Lower leg skin (tissue), 4 donors: ENCODE measurements at regions not wholly inside any gene's neighbourhood (a gene's known extent, or its start where the extent isn't known, plus 50 kb on each side); places are given as distances from the start of the nearest gene placed in this dataset.

ENCODE experiments used
- DNase-seq, 2 donors: peaks; one replicate each; pipeline ENCODE4 v3.0.0-alpha.2; 2019; ENCODE audit warnings: low spot score in 2 of 2
- H3K4me3 ChIP-seq: fragments of 200-600 bp; sonication (generic); 2 replicates; pipeline ENCODE4 v1.5.1; 2017; ENCODE audit warnings: mild to moderate bottlenecking, low read depth; ENCODE audit not compliant: poor library complexity, severe bottlenecking
- CTCF ChIP-seq, 3 donors: fragments of 450-650 bp; IDR thresholded peaks; one replicate each; pipeline ENCODE4 v1.5.1; 2016; ENCODE audit warnings: antibody characterized with exemption in 3 of 3, mild to moderate bottlenecking in 3 of 3, moderate library complexity in 2 of 3
- POLR2A ChIP-seq, 2 donors: fragments of 450-650 bp; IDR thresholded peaks; one replicate each; pipeline ENCODE4 v1.6.1; 2016 to 2017; ENCODE audit warnings: antibody characterized with exemption in 2 of 2, mild to moderate bottlenecking in 1 of 2, moderate library complexity in 1 of 2
- WGBS, 2 donors: methylation state at CpG; one replicate each; pipeline ENCODE4 v1.1.5; 2018; 5-methylcytosine and 5-hydroxymethylcytosine counted together
- intact Hi-C: fragments of 100-400 bp; cut with DNase I; formaldehyde crosslinking; loops from one replicate; pipeline ENCODE4 v1.15.0; 2023; ENCODE audit warnings: low total_unique reads

DNA sequence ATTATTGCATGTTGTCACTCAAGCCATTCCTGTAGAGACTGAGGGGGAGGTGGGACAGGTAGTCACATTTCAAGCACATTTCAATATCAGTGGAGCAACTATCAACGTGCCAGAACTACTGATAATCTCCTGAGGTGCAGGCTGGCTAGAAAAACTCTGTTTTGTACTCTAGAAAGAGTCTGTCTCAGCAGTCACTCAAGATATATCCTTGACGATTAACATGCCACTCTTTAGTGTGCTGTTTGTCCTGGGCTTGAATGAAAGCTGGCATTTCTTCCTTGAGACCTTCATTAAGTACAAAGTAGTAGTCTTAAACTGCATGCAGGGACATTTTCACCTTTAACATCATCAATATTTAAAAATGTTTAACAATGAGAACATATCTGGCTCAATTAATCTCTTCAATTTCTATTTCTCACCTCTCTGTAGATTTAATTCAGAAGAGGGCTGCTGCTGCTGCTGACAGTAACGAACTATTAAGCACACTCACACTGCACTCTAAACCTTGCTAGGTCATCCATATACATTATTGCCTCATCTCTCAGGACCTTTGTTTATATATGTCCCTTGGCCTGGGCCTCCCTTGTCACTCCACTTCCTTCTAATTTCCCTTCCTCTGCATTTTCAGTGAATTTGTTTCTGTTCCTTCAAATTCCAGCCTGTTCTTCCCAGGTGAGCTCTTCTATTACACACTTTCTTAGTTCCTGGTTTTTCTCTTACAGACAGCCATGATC is 412.0 kb downstream of the HAPSTR1 start:
- no peak for TF ChIP-seq CTCF (IDR thresholded peaks at IDR 0.05)
- no peak for TF ChIP-seq POLR2A (IDR thresholded peaks at IDR 0.05)
- WGBS, 2 donors, result 53 to 57% methylated on average over 3 of the region's 3 CpGs
- DNase-seq, result no peak
- intact Hi-C loops, result no loop called here
- no peak overlapping the region for H3K4me3 ChIP-seq

DNA sequence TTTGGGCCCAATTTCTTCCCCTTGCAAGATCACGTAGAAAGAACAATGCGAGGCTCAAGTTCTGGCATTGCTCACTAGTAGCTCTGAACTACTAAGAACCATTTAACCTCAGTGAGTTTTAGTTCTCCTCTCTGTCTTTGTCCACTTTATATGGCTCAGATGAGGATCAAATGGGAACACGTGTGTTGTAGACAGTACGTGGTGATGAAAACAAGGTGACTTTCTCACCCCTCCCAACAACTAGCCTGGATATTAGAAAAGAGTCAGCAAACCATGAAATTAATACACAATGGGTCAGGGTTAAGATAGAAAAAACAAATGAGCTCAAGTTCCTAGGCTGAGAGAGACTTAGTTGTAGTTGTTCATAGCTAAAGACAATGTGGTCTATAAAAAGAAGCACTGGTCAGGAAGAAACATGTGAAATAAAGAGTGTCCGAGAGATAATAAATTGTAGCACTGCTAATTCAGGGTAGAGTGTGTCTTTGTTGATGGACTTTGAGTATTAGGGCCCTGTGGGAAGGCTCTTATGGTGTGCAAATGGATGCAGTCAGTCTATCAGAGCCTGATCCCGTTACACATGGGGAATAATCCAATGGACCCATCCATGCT is 417.0 kb downstream of the HAPSTR1 start:
- H3K4me3 ChIP-seq, result no peak overlapping the region
- TF ChIP-seq CTCF (IDR thresholded peaks at IDR 0.05) (no peak), POLR2A (IDR thresholded peaks at IDR 0.05) (no peak)
- 75 to 82% methylated on average over 6 of the region's 6 CpGs for WGBS, 2 donors
- intact Hi-C loops, result no loop called here
- no peak for DNase-seq

- H3K4me3 ChIP-seq, result no peak overlapping the region
- no peak for DNase-seq
- TF ChIP-seq CTCF (IDR thresholded peaks at IDR 0.05) (no peak), POLR2A (IDR thresholded peaks at IDR 0.05) (no peak)
- intact Hi-C loops, result loop anchor here (1.0 kb wide), 1 partner anchor 40 kb away; no protein-coding TSS in a partner anchor
- WGBS, 2 donors, result 53 to 58% methylated on average over 2 of the region's 2 CpGs
These were observed 418.2 kb downstream of the HAPSTR1 start for GRCh38 chr16:9509663-9510062.

GRCh38 chr16:9511389-9511788 is 419.9 kb downstream of the HAPSTR1 start:
- intact Hi-C loops, result no loop called here

GRCh38 chr16:9516444-9516843 is 425.0 kb downstream of the HAPSTR1 start:
- 75 to 79% methylated on average over 3 of the region's 3 CpGs for WGBS, 2 donors
- intact Hi-C loops, result no loop called here
- TF ChIP-seq CTCF (IDR thresholded peaks at IDR 0.05) (no peak), POLR2A (IDR thresholded peaks at IDR 0.05) (no peak)
- no peak for DNase-seq
- no peak overlapping the region for H3K4me3 ChIP-seq

More at GRCh38 chr16:9511389-9511788, 419.9 kb downstream of the HAPSTR1 start:
- TF ChIP-seq POLR2A (IDR thresholded peaks at IDR 0.05) (no peak), CTCF (IDR thresholded peaks at IDR 0.05) (no peak)
- no peak overlapping the region for H3K4me3 ChIP-seq
- DNase-seq, result no peak
- 47 to 52% methylated on average over 7 of the region's 7 CpGs for WGBS, 2 donors
